ENCODE measurements at regions not wholly inside any gene's neighbourhood (a gene's known extent, or its start where the extent isn't known, plus 50 kb on each side); places are given as distances from the start of the nearest gene placed in this dataset.

GRCh38 chrX:14427614-14428013, 101.7 kb upstream of the GLRA2 start:
- TF ChIP-seq POLR2AphosphoS5 (IDR thresholded peaks at IDR 0.05) (no peak), POLR2A (IDR thresholded peaks at IDR 0.05) (no peak), CTCF (IDR thresholded peaks at IDR 0.05) (no peak), EP300 (IDR thresholded peaks at IDR 0.05; ENCODE audit: low read depth) (no peak)
- Histone ChIP-seq H3K4me1 (no peaks in the 10 kb centered on the region), H3K27me3 (no peaks in the 10 kb centered on the region), H3K4me3 (no peak overlapping the region), H3K36me3 (no peaks in the 10 kb centered on the region), H3K27ac (no peak overlapping the region), H3K9me3 (no peaks in the 10 kb centered on the region)
- DNase-seq = no peak
- intact Hi-C loops (cut with DNase I; ENCODE audit: low total_unique reads) = no loop called here
- in situ Hi-C loops (cut with MboI; ENCODE audit: low pct_ligation_motif_present in 1 of 4, low pct_unique_long_range_greater_than_20kb in 1 of 4, low sequenced_read_pairs in 3 of 4) = no loop called here
- 31% methylated on average over 1 of the region's 1 CpG; no CpG with 5 or more reads in 1 of the 2 donors for WGBS, 2 donors (ENCODE audit: low coverage in 1 of 2)

GRCh38 chrX:14420841-14421240, 108.5 kb upstream of the GLRA2 start:
- H3K36me3 ChIP-seq = no peaks in the 10 kb centered on the region
- no peak overlapping the region for H3K4me3 ChIP-seq
- TF ChIP-seq POLR2AphosphoS5 (IDR thresholded peaks at IDR 0.05) (no peak), POLR2A (IDR thresholded peaks at IDR 0.05) (no peak), CTCF (IDR thresholded peaks at IDR 0.05) (no peak), EP300 (IDR thresholded peaks at IDR 0.05; ENCODE audit: low read depth) (no peak)
- no peaks in the 10 kb centered on the region for H3K4me1 ChIP-seq
- intact Hi-C loops (cut with DNase I; ENCODE audit: low total_unique reads) (no loop called here), in situ Hi-C loops (cut with MboI; ENCODE audit: low pct_ligation_motif_present in 1 of 4, low pct_unique_long_range_greater_than_20kb in 1 of 4, low sequenced_read_pairs in 3 of 4) (no loop called here)
- H3K9me3 ChIP-seq = no peaks in the 10 kb centered on the region
- no peaks in the 10 kb centered on the region for H3K27me3 ChIP-seq
- no peak overlapping the region for H3K27ac ChIP-seq
- 20 to 36% methylated on average over 1 to 2 of the region's 2 CpGs for WGBS, 2 donors (ENCODE audit: low coverage in 1 of 2)
- no peak for DNase-seq

GRCh38 chrX:14412686-14413085, 116.7 kb upstream of the GLRA2 start:
- in situ Hi-C loops (cut with MboI; ENCODE audit: low pct_ligation_motif_present in 1 of 4, low pct_unique_long_range_greater_than_20kb in 1 of 4, low sequenced_read_pairs in 3 of 4) = no loop called here
- 63% methylated on average over 1 of the region's 1 CpG; no CpG with 5 or more reads in 1 of the 2 donors for WGBS, 2 donors (ENCODE audit: low coverage in 1 of 2)

GRCh38 chrX:14411326-14411725, 118.0 kb upstream of the GLRA2 start:
- peaks cover 0 to 2% (median 0%) of the 10 kb centered on the region in 4 donors for H3K4me1 ChIP-seq
- DNase-seq = no peak
- intact Hi-C loops (cut with DNase I; ENCODE audit: low total_unique reads) (no loop called here), in situ Hi-C loops (cut with MboI; ENCODE audit: low pct_ligation_motif_present in 1 of 4, low pct_unique_long_range_greater_than_20kb in 1 of 4, low sequenced_read_pairs in 3 of 4) (no loop called here)
- TF ChIP-seq POLR2A (IDR thresholded peaks at IDR 0.05) (no peak), CTCF (IDR thresholded peaks at IDR 0.05) (no peak), POLR2AphosphoS5 (IDR thresholded peaks at IDR 0.05) (no peak), EP300 (IDR thresholded peaks at IDR 0.05; ENCODE audit: low read depth) (no peak)
- 39% methylated on average over 1 of the region's 1 CpG; no CpG with 5 or more reads in 1 of the 2 donors for WGBS, 2 donors (ENCODE audit: low coverage in 1 of 2)
- H3K4me3 ChIP-seq = no peak overlapping the region
- no peak overlapping the region for H3K27ac ChIP-seq
- no peaks in the 10 kb centered on the region for H3K36me3 ChIP-seq
- no peaks in the 10 kb centered on the region for H3K9me3 ChIP-seq
- H3K27me3 ChIP-seq = no peaks in the 10 kb centered on the region

More at GRCh38 chrX:14412686-14413085, 116.7 kb upstream of the GLRA2 start:
- intact Hi-C loops (cut with DNase I; ENCODE audit: low total_unique reads) = no loop called here
- H3K9me3 ChIP-seq = no peaks in the 10 kb centered on the region
- H3K27me3 ChIP-seq = no peaks in the 10 kb centered on the region
- peaks cover 0 to 2% (median 0%) of the 10 kb centered on the region in 4 donors for H3K4me1 ChIP-seq
- H3K4me3 ChIP-seq = no peak overlapping the region
- no peak for DNase-seq
- no peak overlapping the region for H3K27ac ChIP-seq
- no peak for TF ChIP-seq EP300 (IDR thresholded peaks at IDR 0.05; ENCODE audit: low read depth)
- no peak for TF ChIP-seq CTCF (IDR thresholded peaks at IDR 0.05)
- TF ChIP-seq POLR2A (IDR thresholded peaks at IDR 0.05) = no peak
- no peak for TF ChIP-seq POLR2AphosphoS5 (IDR thresholded peaks at IDR 0.05)
- no peaks in the 10 kb centered on the region for H3K36me3 ChIP-seq

All from transverse colon (tissue), 4 donors.